Coronary artery (tissue), 2 donors: ENCODE measurements at regions not wholly inside any gene's neighbourhood (a gene's known extent, or its start where the extent isn't known, plus 50 kb on each side); places are given as distances from the start of the nearest gene placed in this dataset.

Source experiments
- DNase-seq: peaks from one replicate; pipeline ENCODE4 v3.0.0-alpha.2; 2017; ENCODE audit warnings: low spot score
- H3K27ac ChIP-seq, 2 donors: fragments of 200-600 bp; sonication (generic); one replicate each; pipeline ENCODE4 v1.5.1; 2016 to 2019
- H3K4me3 ChIP-seq: fragments of 200-600 bp; sonication (generic); 2 replicates; pipeline ENCODE4 v1.5.1; 2016; ENCODE audit warnings: mild to moderate bottlenecking, moderate library complexity
- CTCF ChIP-seq: fragments of 200-600 bp; sonication (generic); IDR thresholded peaks from one replicate; pipeline ENCODE4 v1.5.1; 2019; ENCODE audit warnings: antibody characterized with exemption

DNA sequence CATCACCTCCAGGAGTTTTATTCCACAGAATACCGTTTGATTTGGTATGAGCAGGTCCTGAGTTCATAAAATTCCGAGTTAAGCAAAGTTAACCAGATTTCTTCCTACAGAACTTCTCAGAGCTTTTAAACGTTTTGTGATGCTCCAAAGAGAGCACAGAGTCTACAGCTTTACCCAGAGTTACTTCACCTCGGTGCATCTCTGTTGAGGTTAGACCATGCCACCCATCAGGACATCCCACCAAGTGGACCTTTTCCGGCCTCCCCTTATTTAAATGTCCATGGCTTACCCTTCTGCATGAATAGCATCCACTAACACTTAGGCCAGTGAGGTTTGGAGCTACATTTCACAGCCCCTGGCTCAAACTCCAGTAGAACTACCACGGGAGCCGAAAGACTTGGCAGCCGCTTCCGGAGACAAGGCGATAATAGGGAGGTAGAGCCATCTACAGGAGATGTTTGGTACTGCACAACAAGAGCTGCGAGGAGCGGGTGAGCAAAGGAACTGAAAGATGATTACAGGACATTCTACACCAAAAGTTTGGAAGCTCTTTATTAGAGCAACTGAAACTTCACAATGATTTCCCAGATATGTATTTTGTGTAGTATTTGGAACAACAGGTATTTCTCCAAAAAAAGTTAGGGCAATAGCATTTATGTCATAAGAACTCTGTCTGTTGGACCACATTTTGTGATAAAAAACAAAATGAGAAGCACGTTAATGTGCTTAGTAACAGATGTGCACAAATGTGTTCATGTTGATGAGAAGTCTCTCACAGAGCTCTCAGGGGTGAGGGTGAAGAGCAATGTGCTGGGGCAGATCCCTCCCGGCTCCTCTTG, 174.7 kb downstream of the HERPUD2 start:
- DNase-seq: peak; percentile 78
- Histone ChIP-seq H3K4me3 (no peak overlapping the region), H3K27ac (no peak overlapping the region)

GRCh38 chr7:35518767-35519166, 176.2 kb downstream of the HERPUD2 start:
- Histone ChIP-seq H3K27ac (no peak overlapping the region), H3K4me3 (no peak overlapping the region)
- TF ChIP-seq CTCF: no peak
- no peak for DNase-seq

More for the DNA sequence above, 174.7 kb downstream of the HERPUD2 start:
- TF ChIP-seq CTCF: peak; percentile 64

- no peak overlapping the region for H3K27ac ChIP-seq
- TF ChIP-seq CTCF: no peak
- no peak for DNase-seq
- no peak overlapping the region for H3K4me3 ChIP-seq
Observed at GRCh38 chr7:35516498-35516897, 178.4 kb downstream of the HERPUD2 start.

DNA sequence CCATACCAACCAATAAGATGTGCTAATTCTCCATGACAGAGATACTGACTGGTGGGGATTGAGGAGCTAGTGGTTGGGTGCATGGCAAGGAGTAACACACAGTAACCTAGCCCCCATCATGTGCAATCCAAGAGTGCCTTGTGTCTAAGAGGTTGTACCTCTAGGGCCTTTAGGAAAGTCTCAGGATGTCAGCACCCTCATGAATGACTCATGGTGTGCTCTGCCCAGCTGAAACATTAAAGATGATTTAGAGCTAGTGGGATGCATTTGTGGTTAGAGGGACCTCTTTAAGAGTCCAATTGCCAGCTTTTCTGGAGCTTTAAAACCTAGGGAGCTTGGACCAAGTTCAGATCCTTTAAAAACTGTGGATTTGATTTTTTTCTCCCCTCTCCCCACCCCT, 181.1 kb downstream of the HERPUD2 start:
- no peak for DNase-seq
- no peak for TF ChIP-seq CTCF
- Histone ChIP-seq H3K4me3 (no peak overlapping the region), H3K27ac (no peak overlapping the region)

- no peak for TF ChIP-seq CTCF
- no peak overlapping the region for H3K4me3 ChIP-seq
- no peak for DNase-seq
- no peak overlapping the region for H3K27ac ChIP-seq
Observed at GRCh38 chr7:35513195-35513594, 181.7 kb downstream of the HERPUD2 start.

DNA sequence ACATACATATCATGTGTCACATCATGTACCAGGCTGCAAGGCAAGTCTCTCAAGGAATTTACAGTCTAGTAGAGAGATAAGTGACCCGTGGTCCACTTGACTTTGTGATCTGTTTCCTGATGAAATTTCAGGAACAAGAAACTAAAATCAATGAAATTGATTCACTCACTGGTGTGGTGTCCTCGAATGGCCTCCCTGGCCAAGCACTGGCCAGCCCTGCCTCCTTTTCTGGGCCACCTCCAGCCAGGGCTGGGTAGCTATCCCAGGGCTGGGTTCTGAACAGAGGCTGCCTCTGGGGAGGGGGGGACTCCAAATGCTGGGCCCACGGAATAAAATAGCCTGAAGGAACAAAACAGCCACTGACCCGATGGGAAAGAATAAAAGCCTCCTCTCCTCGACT, 182.2 kb downstream of the HERPUD2 start:
- DNase-seq: no peak
- H3K4me3 ChIP-seq: no peak overlapping the region
- TF ChIP-seq CTCF: no peak
- no peak overlapping the region for H3K27ac ChIP-seq
